ENCODE measurements at regions not wholly inside any gene's neighbourhood (a gene's known extent, or its start where the extent isn't known, plus 50 kb on each side); places are given as distances from the start of the nearest gene placed in this dataset.

DNA sequence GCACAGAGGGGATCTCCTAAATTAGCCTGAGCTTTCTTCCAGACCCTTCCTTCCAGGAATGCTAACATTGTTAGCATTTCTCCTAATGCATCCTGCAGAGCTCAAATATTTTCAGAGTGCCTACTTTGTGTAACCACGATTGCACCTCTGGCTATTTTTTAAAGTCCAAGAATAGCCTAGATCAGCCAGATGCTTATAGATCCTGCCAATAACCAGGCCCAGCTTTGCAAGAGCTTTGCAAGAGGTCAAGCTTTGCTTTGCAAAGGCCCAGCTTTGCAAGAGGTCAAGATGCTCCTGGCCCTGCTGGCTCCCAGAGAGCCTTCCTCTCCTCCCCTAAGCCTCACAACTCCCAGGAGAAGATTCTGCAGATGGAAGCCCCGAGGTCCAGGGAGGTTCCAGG, 491.9 kb downstream of the MN1 start:
- Histone ChIP-seq H2AFZ (no peak overlapping the region), H3K27me3 (ENCODE audit: control insufficient read depth, insufficient read depth, low read length) (no peaks in the 10 kb centered on the region), H3K4me3 (ENCODE audit: low read depth, low read length) (no peak overlapping the region), H3K79me2 (no peaks in the 10 kb centered on the region), H3K36me3 (ENCODE audit: control insufficient read depth, insufficient read depth, low read length) (no peaks in the 10 kb centered on the region), H3K9ac (no peak overlapping the region), H3K9me3 (ENCODE audit: control insufficient read depth, low read length) (no peaks in the 10 kb centered on the region), H3K4me2 (ENCODE audit: low read length) (no peak overlapping the region), H3K4me1 (no peaks in the 10 kb centered on the region), H3K27ac (no peak overlapping the region)
- TF ChIP-seq, protein P1, sequence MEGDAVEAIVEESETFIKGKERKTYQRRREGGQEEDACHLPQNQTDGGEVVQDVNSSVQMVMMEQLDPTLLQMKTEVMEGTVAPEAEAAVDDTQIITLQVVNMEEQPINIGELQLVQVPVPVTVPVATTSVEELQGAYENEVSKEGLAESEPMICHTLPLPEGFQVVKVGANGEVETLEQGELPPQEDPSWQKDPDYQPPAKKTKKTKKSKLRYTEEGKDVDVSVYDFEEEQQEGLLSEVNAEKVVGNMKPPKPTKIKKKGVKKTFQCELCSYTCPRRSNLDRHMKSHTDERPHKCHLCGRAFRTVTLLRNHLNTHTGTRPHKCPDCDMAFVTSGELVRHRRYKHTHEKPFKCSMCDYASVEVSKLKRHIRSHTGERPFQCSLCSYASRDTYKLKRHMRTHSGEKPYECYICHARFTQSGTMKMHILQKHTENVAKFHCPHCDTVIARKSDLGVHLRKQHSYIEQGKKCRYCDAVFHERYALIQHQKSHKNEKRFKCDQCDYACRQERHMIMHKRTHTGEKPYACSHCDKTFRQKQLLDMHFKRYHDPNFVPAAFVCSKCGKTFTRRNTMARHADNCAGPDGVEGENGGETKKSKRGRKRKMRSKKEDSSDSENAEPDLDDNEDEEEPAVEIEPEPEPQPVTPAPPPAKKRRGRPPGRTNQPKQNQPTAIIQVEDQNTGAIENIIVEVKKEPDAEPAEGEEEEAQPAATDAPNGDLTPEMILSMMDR (IDR thresholded peaks at IDR 0.05), result no peak

DNA sequence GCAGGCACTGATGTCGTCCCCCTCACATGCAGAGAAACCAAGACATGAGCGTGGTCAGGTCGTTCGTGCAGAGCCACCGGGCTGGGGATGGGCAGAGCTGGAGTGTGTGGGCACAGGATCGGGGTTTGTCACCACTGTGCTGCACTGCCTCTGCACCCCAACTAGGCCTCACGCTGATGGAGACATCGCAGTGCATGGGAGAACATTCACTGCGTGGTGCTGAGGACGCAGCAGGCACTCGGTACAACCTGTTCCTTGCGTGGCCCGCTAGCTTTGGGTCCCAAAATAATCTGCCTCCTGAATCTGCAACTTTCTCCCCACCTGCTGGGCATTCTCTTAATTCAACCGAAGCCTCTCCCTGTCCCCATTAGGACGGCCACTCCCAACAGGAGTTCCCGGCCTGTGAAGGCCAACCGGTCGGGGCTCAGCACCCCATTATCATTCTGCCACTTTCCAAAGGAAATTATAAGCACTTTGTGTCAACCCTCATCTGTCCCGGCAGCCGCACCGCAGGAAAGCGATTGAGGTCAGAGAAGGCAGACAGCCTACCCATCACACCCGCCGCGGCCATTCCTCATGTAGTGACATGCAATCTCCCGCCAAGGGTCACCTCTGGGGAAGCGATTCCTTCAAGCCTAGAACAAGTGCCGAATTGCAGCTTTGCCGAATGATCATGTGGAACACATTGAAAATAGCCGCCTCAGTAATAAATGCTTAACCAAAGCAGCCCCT, 490.4 kb downstream of the MN1 start:
- Histone ChIP-seq H3K27me3 (ENCODE audit: control insufficient read depth, insufficient read depth, low read length) (no peaks in the 10 kb centered on the region), H3K36me3 (ENCODE audit: control insufficient read depth, insufficient read depth, low read length) (no peaks in the 10 kb centered on the region), H3K9me3 (ENCODE audit: control insufficient read depth, low read length) (no peaks in the 10 kb centered on the region), H3K9ac (no peak overlapping the region), H3K79me2 (no peaks in the 10 kb centered on the region), H3K4me2 (ENCODE audit: low read length) (no peak overlapping the region), H3K4me1 (no peaks in the 10 kb centered on the region), H2AFZ (no peak overlapping the region), H3K27ac (no peak overlapping the region), H3K4me3 (ENCODE audit: low read depth, low read length) (no peak overlapping the region)
- TF ChIP-seq, protein P1 (IDR thresholded peaks at IDR 0.05), result no peak

DNA sequence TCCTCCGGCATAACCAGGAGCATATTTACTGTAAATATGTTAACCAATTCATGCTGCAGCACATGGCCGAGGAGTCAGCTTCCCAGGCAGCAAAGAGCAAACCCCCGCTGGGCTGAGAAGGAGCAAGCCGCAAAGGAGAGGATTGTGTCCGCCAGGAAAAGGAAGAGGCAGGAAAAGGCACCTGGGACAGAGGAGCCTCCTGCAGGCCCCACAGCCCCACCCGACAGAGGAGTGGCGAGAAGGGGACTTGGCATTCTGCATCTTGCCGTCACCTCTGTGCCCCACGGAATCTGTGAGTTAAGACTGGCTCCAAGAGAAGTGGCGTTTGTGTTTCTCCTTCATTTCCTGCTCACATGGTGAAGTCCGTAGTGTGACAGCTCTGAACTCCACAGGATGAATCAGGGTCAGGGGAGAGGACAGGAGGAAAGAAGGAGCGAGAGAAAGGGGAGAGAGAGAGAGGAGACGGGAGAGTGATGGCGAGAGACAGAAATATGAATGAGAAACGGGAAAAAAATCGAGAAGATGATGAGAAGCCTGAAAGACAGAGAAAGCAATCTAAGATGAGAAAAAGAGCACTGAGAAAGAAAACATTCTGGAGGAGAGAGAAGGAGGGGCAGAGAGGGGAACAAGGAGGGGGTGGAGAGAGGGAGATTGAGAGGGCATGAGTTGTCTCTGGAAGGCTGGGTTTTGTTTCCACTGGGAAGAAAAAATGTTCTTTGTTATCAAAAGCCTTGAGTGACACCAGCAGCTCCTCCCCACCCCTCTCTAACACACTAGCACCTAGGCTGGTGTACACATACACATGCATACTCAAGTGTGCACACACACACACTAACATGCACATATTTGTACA, 489.6 kb downstream of the MN1 start:
- Histone ChIP-seq H3K4me2 (ENCODE audit: low read length) (no peak overlapping the region), H3K27ac (no peak overlapping the region), H3K4me3 (ENCODE audit: low read depth, low read length) (no peak overlapping the region), H3K4me1 (no peaks in the 10 kb centered on the region), H3K79me2 (no peaks in the 10 kb centered on the region), H2AFZ (no peak overlapping the region), H3K9ac (no peak overlapping the region), H3K9me3 (ENCODE audit: control insufficient read depth, low read length) (no peaks in the 10 kb centered on the region), H3K27me3 (ENCODE audit: control insufficient read depth, insufficient read depth, low read length) (no peaks in the 10 kb centered on the region), H3K36me3 (ENCODE audit: control insufficient read depth, insufficient read depth, low read length) (no peaks in the 10 kb centered on the region)
- TF ChIP-seq, protein P1 (IDR thresholded peaks at IDR 0.05), result no peak

DNA sequence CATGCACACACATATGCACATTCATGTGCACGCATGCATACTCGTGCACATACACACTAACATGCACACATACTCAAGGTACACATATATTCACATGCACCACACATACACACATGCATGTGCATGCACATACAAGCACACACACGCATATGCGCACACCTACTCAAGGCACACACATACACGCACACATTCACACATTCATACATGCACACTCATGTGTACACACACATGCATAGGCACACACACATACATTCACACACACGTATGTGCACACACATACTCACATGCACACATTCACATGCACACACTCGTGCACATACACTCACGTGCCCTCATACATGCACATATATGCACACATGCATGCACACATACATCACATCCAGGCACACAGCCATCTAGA, 489.0 kb downstream of the MN1 start:
- TF ChIP-seq, protein P1 (IDR thresholded peaks at IDR 0.05), result no peak
- no peaks in the 10 kb centered on the region for H3K4me1 ChIP-seq
- no peaks in the 10 kb centered on the region for H3K79me2 ChIP-seq
- no peak overlapping the region for H3K4me2 ChIP-seq (ENCODE audit: low read length)
- no peak overlapping the region for H3K9ac ChIP-seq
- H3K27ac ChIP-seq, result no peak overlapping the region
- no peaks in the 10 kb centered on the region for H3K36me3 ChIP-seq (ENCODE audit: control insufficient read depth, insufficient read depth, low read length)
- H3K4me3 ChIP-seq (ENCODE audit: low read depth, low read length), result no peak overlapping the region
- H3K27me3 ChIP-seq (ENCODE audit: control insufficient read depth, insufficient read depth, low read length), result no peaks in the 10 kb centered on the region
- H3K9me3 ChIP-seq (ENCODE audit: control insufficient read depth, low read length), result no peaks in the 10 kb centered on the region
- H2AFZ ChIP-seq, result no peak overlapping the region
